ENCODE measurements at regions not wholly inside any gene's neighbourhood (a gene's known extent, or its start where the extent isn't known, plus 50 kb on each side); places are given as distances from the start of the nearest gene placed in this dataset.
A peak's percentile ranks its signal among the peaks of the same experiment; 100 is the strongest.

DNA sequence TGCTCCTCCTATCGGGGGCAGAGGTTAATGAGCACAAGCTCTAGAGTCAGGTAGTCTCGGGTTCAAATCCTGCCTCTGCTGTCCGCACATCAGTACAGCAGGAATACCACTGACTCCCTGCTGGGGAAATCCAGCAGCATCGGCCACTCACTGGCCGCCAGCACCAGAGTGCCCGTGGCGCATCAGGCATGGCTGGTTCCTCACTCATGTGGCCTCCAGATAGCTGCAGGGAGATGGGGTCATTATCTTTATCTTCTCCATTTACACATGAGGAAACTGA lies 137.6 kb upstream of the COL5A1 start:
- H3K27ac Mint-ChIP-seq = no peak overlapping the region
- no peaks in the 10 kb centered on the region for H3K9me3 Mint-ChIP-seq
- H3K27me3 Mint-ChIP-seq = peaks cover 13% of the 10 kb centered on the region
- H3K4me3 Mint-ChIP-seq = no peak overlapping the region
- TF ChIP-seq, protein P1, sequence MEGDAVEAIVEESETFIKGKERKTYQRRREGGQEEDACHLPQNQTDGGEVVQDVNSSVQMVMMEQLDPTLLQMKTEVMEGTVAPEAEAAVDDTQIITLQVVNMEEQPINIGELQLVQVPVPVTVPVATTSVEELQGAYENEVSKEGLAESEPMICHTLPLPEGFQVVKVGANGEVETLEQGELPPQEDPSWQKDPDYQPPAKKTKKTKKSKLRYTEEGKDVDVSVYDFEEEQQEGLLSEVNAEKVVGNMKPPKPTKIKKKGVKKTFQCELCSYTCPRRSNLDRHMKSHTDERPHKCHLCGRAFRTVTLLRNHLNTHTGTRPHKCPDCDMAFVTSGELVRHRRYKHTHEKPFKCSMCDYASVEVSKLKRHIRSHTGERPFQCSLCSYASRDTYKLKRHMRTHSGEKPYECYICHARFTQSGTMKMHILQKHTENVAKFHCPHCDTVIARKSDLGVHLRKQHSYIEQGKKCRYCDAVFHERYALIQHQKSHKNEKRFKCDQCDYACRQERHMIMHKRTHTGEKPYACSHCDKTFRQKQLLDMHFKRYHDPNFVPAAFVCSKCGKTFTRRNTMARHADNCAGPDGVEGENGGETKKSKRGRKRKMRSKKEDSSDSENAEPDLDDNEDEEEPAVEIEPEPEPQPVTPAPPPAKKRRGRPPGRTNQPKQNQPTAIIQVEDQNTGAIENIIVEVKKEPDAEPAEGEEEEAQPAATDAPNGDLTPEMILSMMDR (conservative IDR thresholded peaks at IDR 0.05) = no peak
- DNase-seq (ENCODE audit: extremely low spot score, unreplicated experiment) = no peak
- H3K36me3 Mint-ChIP-seq = no peaks in the 10 kb centered on the region
- no peaks in the 10 kb centered on the region for H3K4me1 Mint-ChIP-seq (ENCODE audit: unreplicated experiment)

DNA sequence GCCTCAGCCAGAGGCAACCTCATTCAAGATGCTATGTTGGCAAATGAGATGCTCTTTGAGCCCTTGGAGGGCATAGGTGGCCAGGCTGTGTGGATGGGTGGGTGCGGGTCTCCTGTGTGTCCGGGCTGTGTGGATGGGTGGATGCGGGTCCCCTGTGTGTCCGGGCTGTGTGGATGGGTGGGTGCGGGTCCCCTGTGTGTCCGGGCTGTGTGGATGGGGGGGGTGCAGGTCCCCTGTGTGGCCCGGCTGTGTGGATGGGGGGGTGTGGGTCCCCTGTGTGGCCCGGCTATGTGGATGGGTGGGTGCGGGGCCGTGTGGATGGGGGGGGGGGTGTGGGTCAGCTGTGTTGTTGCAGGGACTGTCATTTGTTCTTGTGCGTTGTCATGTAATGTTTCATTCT lies 136.6 kb upstream of the COL5A1 start:
- DNase-seq (ENCODE audit: extremely low spot score, unreplicated experiment) = peak; percentile 37
- TF ChIP-seq, protein P1 (conservative IDR thresholded peaks at IDR 0.05) = no peak
- H3K9me3 Mint-ChIP-seq = no peaks in the 10 kb centered on the region
- H3K4me1 Mint-ChIP-seq (ENCODE audit: unreplicated experiment) = no peaks in the 10 kb centered on the region
- no peak overlapping the region for H3K27ac Mint-ChIP-seq
- H3K4me3 Mint-ChIP-seq = no peak overlapping the region
- peaks cover 17% of the 10 kb centered on the region for H3K27me3 Mint-ChIP-seq
- no peaks in the 10 kb centered on the region for H3K36me3 Mint-ChIP-seq

DNA sequence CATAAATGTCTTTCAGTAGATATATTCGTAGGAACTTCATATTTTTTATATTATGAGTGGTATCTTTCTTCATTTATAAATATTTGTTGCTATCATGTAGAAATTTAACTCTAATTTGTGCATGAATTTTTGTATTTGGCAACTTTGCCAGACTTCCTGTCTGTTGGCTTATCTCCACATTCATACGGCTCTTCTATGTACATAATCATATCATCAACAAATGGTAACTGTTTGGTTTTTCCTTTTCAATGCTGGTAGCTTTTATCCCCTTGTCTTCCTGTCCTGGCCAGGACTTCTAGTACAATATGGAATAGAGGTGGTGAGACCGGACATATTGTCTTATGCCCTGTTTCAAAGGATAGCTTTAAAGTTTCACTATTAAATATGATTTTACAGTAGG lies 132.3 kb upstream of the COL5A1 start:
- H3K4me1 Mint-ChIP-seq (ENCODE audit: unreplicated experiment) = no peaks in the 10 kb centered on the region
- peaks cover 4% of the 10 kb centered on the region for H3K9me3 Mint-ChIP-seq
- TF ChIP-seq, protein P1 (conservative IDR thresholded peaks at IDR 0.05) = no peak
- H3K27ac Mint-ChIP-seq = no peak overlapping the region
- H3K4me3 Mint-ChIP-seq = no peak overlapping the region
- H3K27me3 Mint-ChIP-seq = peaks cover 19% of the 10 kb centered on the region
- no peak for DNase-seq (ENCODE audit: extremely low spot score, unreplicated experiment)
- H3K36me3 Mint-ChIP-seq = peaks cover 3% of the 10 kb centered on the region

DNA sequence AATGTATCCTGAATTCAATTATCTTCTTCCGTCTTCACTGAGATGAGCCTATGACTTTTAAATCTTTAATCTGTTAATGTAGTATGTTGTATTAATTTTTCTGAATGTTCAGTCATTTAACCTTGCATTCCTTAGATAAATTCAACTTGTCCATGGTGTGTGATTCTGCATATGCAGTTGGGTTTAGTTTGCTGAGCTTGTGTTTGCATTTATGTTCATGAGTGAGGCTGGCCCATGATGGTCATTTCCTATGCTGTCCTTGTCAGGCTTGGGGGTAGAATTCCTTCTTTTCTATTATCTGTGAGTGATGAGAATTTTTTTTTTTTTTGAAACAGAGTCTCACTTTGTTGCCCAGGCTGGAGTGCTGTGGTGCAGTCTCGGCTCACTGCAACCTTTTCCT lies 131.8 kb upstream of the COL5A1 start:
- no peaks in the 10 kb centered on the region for H3K4me1 Mint-ChIP-seq (ENCODE audit: unreplicated experiment)

DNA sequence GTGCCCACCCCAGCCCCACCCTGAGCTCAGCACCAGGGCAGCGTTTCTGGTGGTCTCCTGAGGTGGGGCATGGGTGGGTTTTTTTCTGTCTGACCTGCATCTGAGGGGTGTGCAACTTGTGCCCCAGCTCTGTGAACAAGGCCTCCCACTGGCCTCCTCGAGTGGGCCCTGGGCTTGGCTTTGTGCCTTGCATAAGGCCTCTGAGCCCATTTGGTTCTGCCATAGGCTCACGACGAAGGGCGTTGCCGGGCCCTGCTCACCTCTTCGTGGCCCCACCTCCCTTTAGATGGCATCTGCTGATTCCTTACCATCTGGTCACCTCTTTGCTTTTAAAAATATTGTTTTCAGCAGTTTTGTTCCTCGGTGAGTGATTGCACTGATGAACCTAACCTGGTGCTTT lies 127.1 kb upstream of the COL5A1 start:
- Mint-ChIP-seq H3K4me1 (ENCODE audit: unreplicated experiment) (peaks cover 9% of the 10 kb centered on the region), H3K4me3 (no peak overlapping the region), H3K27me3 (peaks cover 3% of the 10 kb centered on the region), H3K36me3 (peaks cover 6% of the 10 kb centered on the region), H3K9me3 (peaks cover 4% of the 10 kb centered on the region), H3K27ac (no peak overlapping the region)
- no peak for DNase-seq (ENCODE audit: extremely low spot score, unreplicated experiment)
- TF ChIP-seq, protein P1 (conservative IDR thresholded peaks at IDR 0.05) = no peak

More for the DNA sequence above, 131.8 kb upstream of the COL5A1 start:
- TF ChIP-seq, protein P1 (conservative IDR thresholded peaks at IDR 0.05) = no peak
- H3K27ac Mint-ChIP-seq = no peak overlapping the region
- H3K27me3 Mint-ChIP-seq = peaks cover 19% of the 10 kb centered on the region
- peaks cover 3% of the 10 kb centered on the region for H3K36me3 Mint-ChIP-seq
- H3K9me3 Mint-ChIP-seq = peaks cover 4% of the 10 kb centered on the region
- no peak for DNase-seq (ENCODE audit: extremely low spot score, unreplicated experiment)
- H3K4me3 Mint-ChIP-seq = no peak overlapping the region
